ENCODE measurements at regions not wholly inside any gene's neighbourhood (a gene's known extent, or its start where the extent isn't known, plus 50 kb on each side); places are given as distances from the start of the nearest gene placed in this dataset.

DNA sequence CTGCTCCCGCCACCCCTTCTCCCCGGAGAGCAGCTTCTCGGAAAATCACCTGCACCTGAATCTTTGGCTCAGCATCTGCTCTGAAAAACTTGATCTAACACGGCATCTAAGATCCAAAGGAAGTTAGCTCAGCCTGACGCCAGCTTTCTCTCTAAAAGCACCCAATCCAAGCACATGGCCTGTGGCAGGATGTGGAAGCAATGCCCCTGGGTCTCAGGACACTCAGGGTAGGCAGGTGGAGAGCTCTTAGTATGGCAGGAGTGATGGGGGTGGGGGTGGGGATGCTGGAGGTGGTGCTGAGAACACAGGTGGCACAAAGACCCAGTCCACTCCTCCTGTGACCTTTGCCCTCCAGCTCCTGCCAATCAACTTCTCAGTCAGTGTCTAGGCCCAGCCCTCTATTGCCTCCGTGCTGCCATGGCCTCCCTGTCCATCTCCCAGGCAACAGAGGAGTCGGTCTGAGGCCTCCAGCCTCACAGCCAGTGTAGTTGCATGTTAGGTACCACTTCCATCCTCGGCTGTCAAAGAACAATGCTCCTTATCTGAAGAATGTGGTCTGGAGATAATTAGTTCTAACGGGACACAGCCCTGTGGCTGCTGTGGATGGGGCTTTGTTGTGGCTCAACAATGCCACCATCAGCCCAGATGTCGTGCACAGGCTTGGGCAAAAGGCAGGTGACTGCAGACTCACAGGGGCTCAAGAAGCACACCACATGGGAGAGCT lies 180.0 kb upstream of the C14orf180 start:
- TF ChIP-seq, protein P1, sequence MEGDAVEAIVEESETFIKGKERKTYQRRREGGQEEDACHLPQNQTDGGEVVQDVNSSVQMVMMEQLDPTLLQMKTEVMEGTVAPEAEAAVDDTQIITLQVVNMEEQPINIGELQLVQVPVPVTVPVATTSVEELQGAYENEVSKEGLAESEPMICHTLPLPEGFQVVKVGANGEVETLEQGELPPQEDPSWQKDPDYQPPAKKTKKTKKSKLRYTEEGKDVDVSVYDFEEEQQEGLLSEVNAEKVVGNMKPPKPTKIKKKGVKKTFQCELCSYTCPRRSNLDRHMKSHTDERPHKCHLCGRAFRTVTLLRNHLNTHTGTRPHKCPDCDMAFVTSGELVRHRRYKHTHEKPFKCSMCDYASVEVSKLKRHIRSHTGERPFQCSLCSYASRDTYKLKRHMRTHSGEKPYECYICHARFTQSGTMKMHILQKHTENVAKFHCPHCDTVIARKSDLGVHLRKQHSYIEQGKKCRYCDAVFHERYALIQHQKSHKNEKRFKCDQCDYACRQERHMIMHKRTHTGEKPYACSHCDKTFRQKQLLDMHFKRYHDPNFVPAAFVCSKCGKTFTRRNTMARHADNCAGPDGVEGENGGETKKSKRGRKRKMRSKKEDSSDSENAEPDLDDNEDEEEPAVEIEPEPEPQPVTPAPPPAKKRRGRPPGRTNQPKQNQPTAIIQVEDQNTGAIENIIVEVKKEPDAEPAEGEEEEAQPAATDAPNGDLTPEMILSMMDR (IDR thresholded peaks at IDR 0.05; ENCODE audit: borderline replicate concordance, extremely low read depth, low read length, poor library complexity, severe bottlenecking), result peak; percentile 5
- TF ChIP-seq EZH2 (IDR thresholded peaks at IDR 0.05; ENCODE audit: borderline replicate concordance, low read depth, low read length, severe bottlenecking), result no peak
